Eye (tissue), 1 donor: ENCODE measurements at regions not wholly inside any gene's neighbourhood (a gene's known extent, or its start where the extent isn't known, plus 50 kb on each side); places are given as distances from the start of the nearest gene placed in this dataset.

Experiments used
- DNase-seq: peaks from one replicate; pipeline ENCODE4 v3.0.0-alpha.2; 2015

- DNase-seq, result no peak
Observed at GRCh38 chr21:43348170-43348766, 78.7 kb downstream of the SIK1 start.

DNA sequence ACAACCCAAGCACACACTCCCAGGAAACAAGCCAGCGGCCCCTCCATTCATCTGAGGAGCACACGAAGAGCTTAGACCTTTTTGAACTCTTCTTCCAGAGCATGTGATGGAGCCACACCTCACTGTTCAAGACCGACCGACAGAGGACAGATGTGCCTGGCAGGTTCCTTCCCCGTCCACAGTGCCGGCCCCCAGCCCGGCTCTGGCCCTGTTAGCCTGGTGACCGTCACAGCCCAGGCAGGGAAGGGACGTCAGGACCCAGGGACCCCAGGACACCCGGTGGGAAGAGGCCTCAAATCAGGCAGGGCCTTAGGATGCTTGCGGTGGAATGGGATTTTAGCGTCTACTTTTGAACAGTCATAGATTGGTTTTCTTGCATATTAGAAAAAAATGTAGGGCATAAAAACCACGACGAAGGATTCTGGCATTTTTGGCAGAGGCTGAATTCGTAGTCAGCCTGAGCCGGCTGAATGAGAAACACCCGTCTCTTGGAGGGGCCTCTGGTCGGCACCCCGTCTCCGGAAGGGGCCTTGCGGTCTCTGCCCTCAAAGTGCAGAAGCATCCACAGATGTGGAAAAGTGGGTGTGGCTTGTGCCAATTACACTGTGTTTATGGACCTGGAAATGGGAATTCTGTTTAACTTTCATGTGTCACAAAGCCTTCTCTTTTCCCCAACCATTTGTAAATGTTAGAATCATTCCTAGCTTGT, 79.3 kb downstream of the SIK1 start:
- DNase-seq, result no peak

- DNase-seq, result no peak
Observed at GRCh38 chr21:43346551-43346950, 80.4 kb downstream of the SIK1 start.

DNA sequence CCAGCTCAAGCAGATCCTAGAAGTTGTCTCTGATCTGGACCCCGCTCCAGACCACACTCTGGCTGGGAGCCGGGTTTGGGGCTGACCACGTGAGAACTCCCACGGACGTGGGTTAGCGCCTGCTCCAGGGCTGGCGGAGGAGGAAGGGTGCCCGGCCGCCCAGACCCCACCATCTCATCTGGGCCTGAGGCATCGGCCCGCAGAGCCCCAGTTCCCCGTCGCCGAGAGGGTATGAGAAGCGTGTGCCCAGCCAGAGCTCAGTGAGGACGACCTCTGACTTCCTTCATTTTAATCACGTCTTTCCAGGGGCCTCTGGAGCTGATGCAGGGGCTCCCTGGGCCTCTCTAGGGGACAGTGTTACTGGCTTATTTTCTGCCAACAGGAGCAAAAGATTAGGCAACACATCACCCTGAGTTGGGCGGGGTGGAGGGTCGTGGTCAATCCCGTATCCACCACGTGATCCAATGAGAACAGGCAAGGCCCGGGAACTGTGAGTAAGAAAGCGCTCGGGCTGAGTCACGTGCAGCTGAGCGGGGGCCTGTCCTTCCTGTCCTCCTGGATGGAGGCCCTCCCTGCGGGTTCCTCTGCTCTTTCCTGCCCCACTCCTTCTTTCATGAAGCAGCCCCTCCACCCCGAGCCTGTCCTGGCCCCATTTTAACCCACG, 81.1 kb downstream of the SIK1 start:
- DNase-seq, result no peak

GRCh38 chr21:43345046-43345745, 81.7 kb downstream of the SIK1 start:
- DNase-seq, result no peak

GRCh38 chr21:43343992-43344886, 82.7 kb downstream of the SIK1 start:
- DNase-seq, result no peak

DNA sequence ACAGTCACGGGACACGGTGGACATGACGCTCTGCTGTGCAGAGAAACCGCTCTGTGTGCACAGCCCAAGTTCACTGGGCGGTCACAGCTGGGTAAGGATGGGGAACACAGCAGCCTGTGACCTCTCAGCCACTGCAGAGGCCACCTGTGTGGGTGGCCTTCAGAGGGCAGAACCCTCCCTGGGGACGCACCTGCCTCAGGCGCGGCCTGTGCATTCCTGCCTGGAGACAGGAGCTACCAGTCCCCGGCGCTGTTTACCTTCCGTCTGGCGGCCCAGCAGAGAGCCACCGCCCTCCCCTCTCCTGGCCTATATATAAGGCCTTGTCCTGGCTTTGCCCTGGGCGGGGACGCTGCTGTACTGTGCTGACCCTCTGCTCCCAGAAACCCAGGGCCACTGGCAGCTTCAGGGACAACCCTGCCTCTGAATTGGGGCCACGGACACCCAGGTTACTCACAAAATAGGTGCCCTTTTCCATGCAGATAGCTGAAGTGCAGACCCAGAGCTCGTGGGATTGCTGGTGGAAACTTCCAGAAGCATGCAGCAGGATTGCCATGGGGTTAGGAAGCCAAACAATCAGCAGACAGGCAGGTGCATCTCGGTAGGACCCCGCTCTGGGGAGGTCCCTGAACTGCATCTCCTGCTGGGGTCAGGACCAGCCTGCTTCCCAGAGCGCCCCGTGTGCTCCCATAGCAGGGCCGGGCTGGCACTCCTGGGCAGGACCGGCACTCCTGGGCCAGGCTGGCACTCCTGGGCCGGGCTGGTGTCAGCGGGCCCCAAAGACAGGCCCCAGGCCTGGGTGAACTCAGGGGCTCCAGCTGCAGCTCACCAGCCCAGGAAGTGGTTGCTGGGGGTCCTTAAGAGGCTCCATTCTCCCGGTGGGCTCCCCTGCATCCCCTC, 83.6 kb downstream of the SIK1 start:
- no peak for DNase-seq

DNA sequence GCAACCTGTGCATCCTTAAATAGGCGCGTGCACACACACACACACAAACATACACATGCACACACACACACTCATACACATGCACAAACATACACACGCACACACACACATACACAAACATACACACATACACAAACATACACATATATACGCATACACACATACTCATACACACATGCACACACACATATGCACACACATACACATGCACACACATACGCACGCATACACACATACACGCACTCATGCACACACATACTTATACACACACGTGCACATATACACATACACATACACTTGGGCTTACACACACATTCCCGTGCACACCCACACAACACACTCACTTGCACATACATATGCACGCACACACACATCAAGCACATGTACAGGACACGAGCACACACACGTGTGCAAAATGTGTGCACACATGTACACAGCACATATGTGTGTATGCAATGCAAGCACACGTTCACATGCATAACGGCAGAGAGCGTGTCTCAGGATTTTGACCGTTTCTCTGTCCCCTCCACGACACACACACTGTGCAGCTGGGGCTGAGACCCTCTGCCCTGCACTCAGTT, 84.5 kb downstream of the SIK1 start:
- no peak for DNase-seq

GRCh38 chr21:43341378-43342161, 85.4 kb downstream of the SIK1 start:
- no peak for DNase-seq

GRCh38 chr21:43340491-43341377, 86.2 kb downstream of the SIK1 start:
- peak; percentile 12 for DNase-seq

- DNase-seq, result no peak
Observed at GRCh38 chr21:43339668-43340067, 87.3 kb downstream of the SIK1 start.

DNA sequence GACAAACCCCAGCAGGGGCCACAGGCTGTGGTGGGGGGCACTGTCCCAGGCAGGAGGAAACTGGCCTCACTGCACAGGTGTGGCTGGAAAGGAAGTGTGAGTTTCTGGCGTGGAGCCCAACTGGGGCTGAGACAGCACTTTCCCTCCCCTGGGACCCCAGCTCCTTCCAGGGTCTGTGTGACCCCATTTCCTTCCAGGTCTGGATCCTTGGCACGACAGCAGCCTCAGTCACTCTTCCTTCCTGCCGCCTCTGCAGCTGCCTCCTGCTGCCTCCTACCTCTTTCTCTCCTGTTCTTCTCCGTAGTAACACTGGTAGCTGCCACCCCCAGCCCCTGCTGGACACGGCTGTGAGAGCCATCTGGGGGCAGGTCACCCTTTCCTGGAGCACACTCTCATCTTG, 88.0 kb downstream of the SIK1 start:
- DNase-seq, result no peak

- DNase-seq, result no peak
Observed at GRCh38 chr21:43337901-43338655, 88.9 kb downstream of the SIK1 start.

GRCh38 chr21:43335119-43335518, 91.8 kb downstream of the SIK1 start:
- DNase-seq, result no peak

GRCh38 chr21:43334214-43334958, 92.5 kb downstream of the SIK1 start:
- DNase-seq, result no peak

- DNase-seq, result peak; percentile 84
Observed at GRCh38 chr21:43333298-43334062, 93.5 kb downstream of the SIK1 start.

DNA sequence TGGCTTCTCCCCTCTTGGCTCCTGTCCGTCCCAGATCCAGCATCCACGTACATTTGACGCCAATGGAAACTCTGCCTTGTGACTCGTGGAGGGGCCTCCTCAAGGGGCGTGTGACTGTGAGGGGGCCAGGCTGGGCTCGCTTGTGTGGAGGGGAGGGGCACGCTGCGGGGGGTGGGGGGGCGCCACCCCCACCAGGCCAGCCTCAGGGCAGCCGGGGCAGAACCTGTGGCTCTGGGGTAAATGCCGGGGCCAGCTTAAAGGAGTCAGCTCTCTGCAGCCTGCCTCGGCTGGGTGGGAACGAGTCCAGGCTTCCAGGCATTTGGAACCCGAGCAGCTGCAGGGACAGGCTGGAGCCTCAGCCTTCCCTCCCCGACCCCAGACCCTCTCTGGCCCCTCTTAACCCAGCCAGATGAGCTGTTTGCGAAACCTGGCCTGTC, 94.1 kb downstream of the SIK1 start:
- peak; percentile 66 for DNase-seq
